ACHN (cell line): ENCODE measurements at regions not wholly inside any gene's neighbourhood (a gene's known extent, or its start where the extent isn't known, plus 50 kb on each side); places are given as distances from the start of the nearest gene placed in this dataset.
"Not testable (repeated sequence)": the region's sequence is repeated elsewhere in the genome, so short reads cannot be mapped to it uniquely, and the experiment has no call there.

ENCODE experiments used
- DNase-seq: peaks from one replicate; pipeline ENCODE4 v3.0.0-alpha.2; 2015
- in situ Hi-C: cut with HindIII; loops from 2 replicates; pipeline ENCODE4 v1.10.0; 2017; ENCODE audit warnings: low sequenced_read_pairs, low pct_ligation_motif_present, low pct_unique_long_range_greater_than_20kb

- DNase-seq = no peak
- in situ Hi-C loops = no loop called here
These were observed 57.9 kb downstream of the PYDC2 start for GRCh38 chr3:191518861-191519260.

GRCh38 chr3:191521055-191521454, 60.1 kb downstream of the PYDC2 start:
- in situ Hi-C loops = no loop called here

GRCh38 chr3:191523148-191523547, 62.2 kb downstream of the PYDC2 start:
- DNase-seq = no peak
- in situ Hi-C loops = no loop called here

More at GRCh38 chr3:191521055-191521454, 60.1 kb downstream of the PYDC2 start:
- DNase-seq = no peak

- DNase-seq = no peak
- in situ Hi-C loops = no loop called here
These were observed 67.6 kb downstream of the PYDC2 start for GRCh38 chr3:191528589-191528988.

GRCh38 chr3:191529992-191530391, 69.0 kb downstream of the PYDC2 start:
- no peak for DNase-seq
- in situ Hi-C loops = no loop called here

- in situ Hi-C loops = no loop called here
- no peak for DNase-seq
These were observed 70.5 kb downstream of the PYDC2 start for GRCh38 chr3:191531434-191531972.

GRCh38 chr3:191543018-191543417, 82.1 kb downstream of the PYDC2 start:
- DNase-seq = no peak
- in situ Hi-C loops = no loop called here

GRCh38 chr3:191543897-191544296, 82.9 kb downstream of the PYDC2 start:
- DNase-seq = no peak
- in situ Hi-C loops = no loop called here

- no peak for DNase-seq
- in situ Hi-C loops = no loop called here
These were observed 88.4 kb downstream of the PYDC2 start for GRCh38 chr3:191549357-191549756.

- in situ Hi-C loops = no loop called here
- DNase-seq = no peak
These were observed 94.1 kb downstream of the PYDC2 start for GRCh38 chr3:191555037-191555436.

GRCh38 chr3:191557322-191557721, 96.4 kb downstream of the PYDC2 start:
- in situ Hi-C loops = no loop called here
- no peak for DNase-seq

GRCh38 chr3:191563722-191564121, 102.8 kb downstream of the PYDC2 start:
- DNase-seq = no peak
- in situ Hi-C loops = no loop called here

- in situ Hi-C loops = no loop called here
- no peak for DNase-seq
These were observed 105.5 kb downstream of the PYDC2 start for GRCh38 chr3:191566469-191566868.

- DNase-seq = no peak
- in situ Hi-C loops = no loop called here
These were observed 107.2 kb downstream of the PYDC2 start for GRCh38 chr3:191568206-191568605.

- no peak for DNase-seq
- in situ Hi-C loops = no loop called here
These were observed 131.1 kb downstream of the PYDC2 start for GRCh38 chr3:191592105-191592504.

- DNase-seq = no peak
- in situ Hi-C loops = no loop called here
These were observed 132.5 kb downstream of the PYDC2 start for GRCh38 chr3:191593486-191593885.

- DNase-seq, in situ Hi-C loops: not testable (repeated sequence)
These were observed 154.5 kb downstream of the PYDC2 start for GRCh38 chr3:191615511-191615910.

- DNase-seq = no peak
- in situ Hi-C loops = no loop called here
These were observed 163.3 kb downstream of the PYDC2 start for GRCh38 chr3:191624299-191624698.

GRCh38 chr3:191627064-191627463, 166.1 kb downstream of the PYDC2 start:
- in situ Hi-C loops = no loop called here

GRCh38 chr3:191628571-191628970, 167.6 kb downstream of the PYDC2 start:
- in situ Hi-C loops = no loop called here
- DNase-seq = no peak

More at GRCh38 chr3:191627064-191627463, 166.1 kb downstream of the PYDC2 start:
- no peak for DNase-seq

GRCh38 chr3:191631496-191631895, 170.5 kb downstream of the PYDC2 start:
- no peak for DNase-seq
- in situ Hi-C loops = no loop called here
